OCI-LY1 (cell line): ENCODE measurements at regions not wholly inside any gene's neighbourhood (a gene's known extent, or its start where the extent isn't known, plus 50 kb on each side); places are given as distances from the start of the nearest gene placed in this dataset.

Experiments used
- H2AFZ ChIP-seq: fragments of 200-600 bp; sonication (generic), shearing (Covaris generic); 2 replicates; pipeline ENCODE4 v1.6.0; 2014; ENCODE audit warnings: antibody characterized with exemption, mild to moderate bottlenecking, low read length
- H3F3A ChIP-seq: fragments of 200-600 bp; sonication (generic), shearing (Covaris generic); 2 replicates; pipeline ENCODE4 v1.6.0; 2014; ENCODE audit warnings: mild to moderate bottlenecking, antibody characterized with exemption, low read length, moderate library complexity; ENCODE audit not compliant: insufficient read depth
- H3K27ac ChIP-seq: fragments of 200-600 bp; sonication (generic); 2 replicates; pipeline ENCODE4 v1.5.1; 2014; ENCODE audit warnings: low read length, mixed run types, mild to moderate bottlenecking, low read depth; ENCODE audit not compliant: poor library complexity, severe bottlenecking
- H3K27me3 ChIP-seq: fragments of 200-600 bp; sonication (generic); 2 replicates; pipeline ENCODE4 v1.6.0; 2014; ENCODE audit warnings: antibody characterized with exemption, mild to moderate bottlenecking, low read length, moderate library complexity; ENCODE audit not compliant: insufficient read depth
- H3K36me3 ChIP-seq: fragments of 200-600 bp; sonication (generic); 2 replicates; pipeline ENCODE4 v1.6.1; 2014; ENCODE audit warnings: mild to moderate bottlenecking, antibody characterized with exemption, low read length, moderate library complexity, mixed read lengths; ENCODE audit not compliant: insufficient read depth
- H3K4me1 ChIP-seq: fragments of 200-600 bp; sonication (generic); 2 replicates; pipeline ENCODE4 v1.5.1; 2014; ENCODE audit warnings: mild to moderate bottlenecking, low read length, moderate library complexity; ENCODE audit not compliant: insufficient read depth, severe bottlenecking
- H3K4me2 ChIP-seq: fragments of 200-600 bp; sonication (generic), shearing (Covaris generic); 2 replicates; pipeline ENCODE4 v1.6.1; 2014; ENCODE audit warnings: low read length
- H3K4me3 ChIP-seq: fragments of 200-600 bp; sonication (generic); 2 replicates; pipeline ENCODE4 v1.5.1; 2014; ENCODE audit warnings: low read length, low read depth, mild to moderate bottlenecking, mixed read lengths; ENCODE audit not compliant: poor library complexity, severe bottlenecking
- H3K79me2 ChIP-seq: fragments of 200-600 bp; shearing (Covaris generic); 2 replicates; pipeline ENCODE4 v1.6.1; 2016; ENCODE audit warnings: mixed run types, low read length, mixed read lengths; ENCODE audit not compliant: insufficient read depth
- H3K9ac ChIP-seq: fragments of 200-600 bp; sonication (generic), shearing (Covaris generic); 2 replicates; pipeline ENCODE4 v1.6.1; 2014; ENCODE audit warnings: mild to moderate bottlenecking, low read length, mixed read lengths
- H3K9me2 ChIP-seq: fragments of 200-600 bp; sonication (generic), shearing (Covaris generic); 2 replicates; pipeline ENCODE4 v1.6.1; 2014; ENCODE audit warnings: low read depth, mild to moderate bottlenecking, low read length, mixed read lengths
- H3K9me3 ChIP-seq: fragments of 200-600 bp; shearing (Covaris generic); 2 replicates; pipeline ENCODE4 v1.6.1; 2014; ENCODE audit warnings: low read length, mixed read lengths
- H4K20me1 ChIP-seq: fragments of 200-600 bp; sonication (generic), shearing (Covaris generic); 2 replicates; pipeline ENCODE4 v1.6.0; 2016; ENCODE audit warnings: mild to moderate bottlenecking, low read length; ENCODE audit not compliant: insufficient read depth
- EZH2 ChIP-seq: fragments of 200-600 bp; sonication (generic), shearing (Covaris generic); IDR thresholded peaks from 2 replicates; pipeline ENCODE4 v1.8.0; 2017; ENCODE audit warnings: borderline replicate concordance, mixed run types, mild to moderate bottlenecking, antibody characterized with exemption, low read length, moderate library complexity, mixed read lengths
- TF ChIP-seq, protein P1 (sequence below): fragments of 200-600 bp; sonication (generic), shearing (Covaris generic); IDR thresholded peaks from 2 replicates; pipeline ENCODE4 v1.5.1; 2017; ENCODE audit warnings: mild to moderate bottlenecking, antibody characterized with exemption, low read length, moderate library complexity, mixed read lengths

DNA sequence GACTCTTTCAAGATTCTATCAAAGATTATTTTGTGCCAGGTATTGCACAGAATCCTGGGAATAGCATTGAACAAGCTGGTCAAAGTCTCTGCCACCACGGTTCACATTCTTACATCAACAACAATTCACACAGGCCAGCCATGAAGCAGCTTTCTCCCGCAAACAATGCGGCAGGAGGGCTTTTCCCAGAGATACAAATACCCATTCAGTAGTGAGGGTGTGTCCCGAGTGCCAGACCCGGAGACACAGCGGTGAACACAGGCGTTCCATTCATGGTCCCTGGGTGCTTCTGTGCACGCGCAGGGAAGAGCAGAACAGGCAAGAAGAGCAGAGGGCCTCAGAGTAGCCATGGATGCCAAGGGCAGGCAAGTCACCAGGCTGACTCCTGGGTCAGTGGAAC is 83.3 kb upstream of the PDE10A start:
- Histone ChIP-seq H3K27me3 (no peaks in the 10 kb centered on the region), H3K4me3 (no peak overlapping the region), H4K20me1 (no peaks in the 10 kb centered on the region), H3K36me3 (no peaks in the 10 kb centered on the region), H3K27ac (no peak overlapping the region), H2AFZ (no peak overlapping the region), H3K4me2 (no peak overlapping the region), H3K79me2 (no peaks in the 10 kb centered on the region), H3K9me2 (no peaks in the 10 kb centered on the region), H3F3A (no peaks in the 10 kb centered on the region), H3K9me3 (no peaks in the 10 kb centered on the region), H3K4me1 (no peaks in the 10 kb centered on the region), H3K9ac (no peak overlapping the region)
- TF ChIP-seq, protein P1, sequence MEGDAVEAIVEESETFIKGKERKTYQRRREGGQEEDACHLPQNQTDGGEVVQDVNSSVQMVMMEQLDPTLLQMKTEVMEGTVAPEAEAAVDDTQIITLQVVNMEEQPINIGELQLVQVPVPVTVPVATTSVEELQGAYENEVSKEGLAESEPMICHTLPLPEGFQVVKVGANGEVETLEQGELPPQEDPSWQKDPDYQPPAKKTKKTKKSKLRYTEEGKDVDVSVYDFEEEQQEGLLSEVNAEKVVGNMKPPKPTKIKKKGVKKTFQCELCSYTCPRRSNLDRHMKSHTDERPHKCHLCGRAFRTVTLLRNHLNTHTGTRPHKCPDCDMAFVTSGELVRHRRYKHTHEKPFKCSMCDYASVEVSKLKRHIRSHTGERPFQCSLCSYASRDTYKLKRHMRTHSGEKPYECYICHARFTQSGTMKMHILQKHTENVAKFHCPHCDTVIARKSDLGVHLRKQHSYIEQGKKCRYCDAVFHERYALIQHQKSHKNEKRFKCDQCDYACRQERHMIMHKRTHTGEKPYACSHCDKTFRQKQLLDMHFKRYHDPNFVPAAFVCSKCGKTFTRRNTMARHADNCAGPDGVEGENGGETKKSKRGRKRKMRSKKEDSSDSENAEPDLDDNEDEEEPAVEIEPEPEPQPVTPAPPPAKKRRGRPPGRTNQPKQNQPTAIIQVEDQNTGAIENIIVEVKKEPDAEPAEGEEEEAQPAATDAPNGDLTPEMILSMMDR = no peak
- no peak for TF ChIP-seq EZH2

DNA sequence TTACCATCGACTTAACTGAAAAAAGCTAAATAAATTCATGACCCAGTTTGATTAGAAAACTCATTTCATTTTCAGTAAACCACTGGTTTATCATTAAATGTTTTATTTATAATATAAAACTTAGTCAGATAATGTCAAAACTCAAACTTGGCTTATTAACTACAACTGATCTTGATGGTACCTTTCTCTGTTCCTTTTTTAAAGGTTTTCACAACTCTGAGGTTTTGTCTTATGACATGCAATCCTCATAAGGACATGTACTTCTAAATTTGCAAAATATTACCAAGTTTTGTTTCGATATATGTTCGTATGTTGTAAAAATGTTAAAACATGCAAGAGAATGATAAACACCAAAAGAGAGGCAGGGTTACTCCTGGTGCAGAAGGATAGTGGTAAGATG is 82.5 kb upstream of the PDE10A start:
- TF ChIP-seq EZH2 = no peak
- TF ChIP-seq, protein P1 = no peak
- Histone ChIP-seq H3K9ac (no peak overlapping the region), H3K4me1 (no peaks in the 10 kb centered on the region), H4K20me1 (no peaks in the 10 kb centered on the region), H3K36me3 (no peaks in the 10 kb centered on the region), H3K4me2 (no peak overlapping the region), H3F3A (no peaks in the 10 kb centered on the region), H3K4me3 (no peak overlapping the region), H3K9me3 (no peaks in the 10 kb centered on the region), H2AFZ (no peak overlapping the region), H3K27me3 (no peaks in the 10 kb centered on the region), H3K9me2 (no peaks in the 10 kb centered on the region), H3K79me2 (no peaks in the 10 kb centered on the region), H3K27ac (no peak overlapping the region)

DNA sequence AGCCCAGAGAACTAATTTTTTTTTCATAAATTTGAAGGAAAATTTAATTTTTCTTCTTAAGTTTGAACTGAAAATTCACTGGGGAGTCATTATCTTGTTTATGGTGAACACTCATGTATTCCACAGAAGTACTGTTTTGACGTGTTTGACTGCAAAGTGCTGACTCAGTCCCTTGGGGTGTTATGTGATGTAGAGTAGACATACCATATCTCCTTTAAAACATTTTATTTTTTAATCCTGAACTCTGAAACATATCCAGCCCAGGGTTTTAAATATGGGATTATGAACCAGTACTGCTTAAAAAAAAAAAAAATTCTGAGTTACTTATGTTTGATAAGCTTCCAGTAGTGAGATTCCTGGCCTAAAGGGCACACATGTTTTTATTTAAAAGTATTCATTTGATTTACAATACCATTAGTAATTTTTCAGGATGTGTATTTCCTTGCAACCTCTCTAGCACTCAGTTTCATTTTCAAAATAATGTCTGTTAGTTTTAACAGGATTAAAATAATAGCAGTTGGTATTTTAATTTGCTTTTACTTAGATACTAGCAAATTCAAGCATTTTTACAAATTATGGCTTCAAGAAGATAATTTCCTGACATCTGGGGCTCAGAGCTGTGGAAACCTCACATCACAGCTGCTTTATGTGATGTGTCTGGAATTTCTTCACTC is 81.7 kb upstream of the PDE10A start:
- Histone ChIP-seq H3K4me2 (no peak overlapping the region), H3F3A (no peaks in the 10 kb centered on the region), H3K27me3 (no peaks in the 10 kb centered on the region), H3K9me3 (no peaks in the 10 kb centered on the region), H3K4me3 (no peak overlapping the region), H2AFZ (no peak overlapping the region), H3K27ac (no peak overlapping the region), H3K79me2 (no peaks in the 10 kb centered on the region), H3K9me2 (no peaks in the 10 kb centered on the region), H3K9ac (no peak overlapping the region), H3K36me3 (no peaks in the 10 kb centered on the region), H3K4me1 (no peaks in the 10 kb centered on the region), H4K20me1 (no peaks in the 10 kb centered on the region)
- TF ChIP-seq, protein P1 = no peak
- no peak for TF ChIP-seq EZH2
